OCI-LY7 (cell line): ENCODE measurements at regions not wholly inside any gene's neighbourhood (a gene's known extent, or its start where the extent isn't known, plus 50 kb on each side); places are given as distances from the start of the nearest gene placed in this dataset.
A peak's percentile ranks its signal among the peaks of the same experiment; 100 is the strongest.
"Not testable (repeated sequence)": the region's sequence is repeated elsewhere in the genome, so short reads cannot be mapped to it uniquely, and the experiment has no call there.

Experiments
- BruUV-seq: library from RNA; stranded (reverse); fragments of 400-500 nt; replicated peaks from 2 replicates; lab custom pipeline; 2021; lab: Mats Ljungman, UMichigan
- CTCF ChIA-PET: fragments of 300-600 bp; sonication (Branson Sonifier 250); formaldehyde crosslinking; loops from one replicate; lab custom pipeline; 2022; ENCODE audit warnings: antibody characterized with exemption; ENCODE audit not compliant: unreplicated experiment; lab: Charles Lee
- POLR2A ChIA-PET: fragments of 300-600 bp; sonication (Branson Sonifier 250); formaldehyde crosslinking; loops from one replicate; lab custom pipeline; 2022; ENCODE audit warnings: antibody characterized with exemption; lab: Charles Lee
- DNase-seq: peaks from one replicate; pipeline ENCODE4 v3.0.0-alpha.2; 2015; ENCODE audit warnings: low spot score
- H2AFZ ChIP-seq: fragments of 200-600 bp; sonication (generic), shearing (Covaris generic); 2 replicates; pipeline ENCODE4 v1.6.1; 2014; ENCODE audit warnings: mild to moderate bottlenecking, antibody characterized with exemption, low read length, moderate library complexity
- H3K27ac ChIP-seq: fragments of 200-600 bp; sonication (generic); 2 replicates; pipeline ENCODE4 v1.5.1; 2014; ENCODE audit warnings: mixed run types, low read depth, mild to moderate bottlenecking, moderate library complexity, low read length, inconsistent platforms; ENCODE audit not compliant: poor library complexity, severe bottlenecking
- H3K36me3 ChIP-seq: fragments of 200-600 bp; sonication (generic); 2 replicates; pipeline ENCODE4 v1.6.1; 2014; ENCODE audit warnings: mild to moderate bottlenecking, antibody characterized with exemption, low read length, moderate library complexity, mixed read lengths; ENCODE audit not compliant: insufficient read depth
- H3K4me1 ChIP-seq: fragments of 200-600 bp; sonication (generic); 2 replicates; pipeline ENCODE4 v1.5.1; 2014; ENCODE audit warnings: mild to moderate bottlenecking, low read length; ENCODE audit not compliant: insufficient read depth, poor library complexity, severe bottlenecking
- H3K4me2 ChIP-seq: fragments of 200-600 bp; sonication (generic); 2 replicates; pipeline ENCODE4 v1.6.1; 2014; ENCODE audit warnings: mild to moderate bottlenecking, low read length
- H3K4me3 ChIP-seq: fragments of 200-600 bp; sonication (generic); 2 replicates; pipeline ENCODE4 v1.5.1; 2014; ENCODE audit warnings: mild to moderate bottlenecking, low read depth, low read length; ENCODE audit not compliant: poor library complexity, severe bottlenecking
- H3K79me2 ChIP-seq: fragments of 200-600 bp; sonication (generic); 2 replicates; pipeline ENCODE4 v1.6.1; 2016; ENCODE audit warnings: low read depth, mild to moderate bottlenecking, low read length, moderate library complexity, mixed read lengths; ENCODE audit not compliant: insufficient read depth
- H3K9me2 ChIP-seq: fragments of 200-600 bp; sonication (generic); 2 replicates; pipeline ENCODE4 v1.6.1; 2016; ENCODE audit warnings: mild to moderate bottlenecking, low read length, mixed read lengths; ENCODE audit not compliant: insufficient read depth
- H3K9me3 ChIP-seq: fragments of 200-600 bp; sonication (generic); 2 replicates; pipeline ENCODE4 v1.6.1; 2014; ENCODE audit warnings: mild to moderate bottlenecking, mixed run types, low read length, mixed read lengths
- H4K20me1 ChIP-seq: fragments of 200-600 bp; sonication (generic); 2 replicates; pipeline ENCODE4 v1.6.1; 2014; ENCODE audit warnings: mild to moderate bottlenecking, antibody characterized with exemption, low read length, moderate library complexity, mixed read lengths; ENCODE audit not compliant: insufficient read depth
- EZH2phosphoT487 ChIP-seq: fragments of 200-600 bp; sonication (generic); IDR thresholded peaks from 2 replicates; pipeline ENCODE4 v1.6.1; 2018; ENCODE audit warnings: low read depth, borderline replicate concordance, mild to moderate bottlenecking, mixed run types, antibody characterized with exemption, low read length, moderate library complexity, mixed read lengths
- intact Hi-C: fragments of 100-400 bp; cut with micrococcal nuclease; formaldehyde crosslinking; loops from one replicate; pipeline ENCODE4 v1.10.0; 2022; ENCODE audit not compliant: unreplicated experiment
- TF ChIP-seq, protein P1 (sequence below): fragments of 200-600 bp; sonication (generic); conservative IDR thresholded peaks from 2 replicates; pipeline ENCODE4 v1.5.1; 2014; ENCODE audit warnings: mild to moderate bottlenecking, antibody characterized with exemption, low read length, moderate library complexity, mixed read lengths

DNA sequence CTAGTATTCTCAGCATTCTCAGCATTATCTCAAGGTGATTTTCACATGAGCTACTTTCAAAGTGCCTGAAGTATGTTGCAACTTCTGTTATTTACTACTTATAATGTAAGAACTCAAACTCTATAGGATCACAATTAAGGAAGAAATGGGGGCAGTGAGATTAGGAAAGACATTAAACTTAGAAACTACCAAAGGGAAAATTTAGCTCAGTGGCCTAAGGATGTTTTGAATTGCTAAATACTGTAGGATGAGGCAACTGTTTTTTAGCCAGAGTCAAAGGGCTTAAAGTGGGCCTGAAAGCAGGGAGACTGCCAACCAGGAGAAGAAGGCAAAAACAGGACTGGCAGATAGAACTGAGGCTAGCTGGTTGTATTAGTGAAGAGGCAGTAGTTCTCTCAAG, 55.5 kb upstream of the MBNL1 start:
- Histone ChIP-seq H3K4me3 (no peak overlapping the region), H2AFZ (0 out of 2 replicates have a peak overlapping the region, but pooled peaks have one; percentile 33), H3K36me3 (no peaks in the 10 kb centered on the region), H3K27ac (no peak overlapping the region), H3K79me2 (no peaks in the 10 kb centered on the region), H4K20me1 (no peaks in the 10 kb centered on the region), H3K9me3 (no peaks in the 10 kb centered on the region), H3K4me1 (no peaks in the 10 kb centered on the region), H3K9me2 (no peaks in the 10 kb centered on the region), H3K4me2 (no peak overlapping the region)
- intact Hi-C loops: no loop called here
- ChIA-PET POLR2A (interaction anchor here (0.5 to 3.6 kb wide), 7 partner anchors 9 to 174 kb away, joined by 3 to 24 read pairs (median 4); no protein-coding TSS in a partner anchor), CTCF (interaction anchor here (1.4 kb wide), 1 partner anchor 13 kb away, joined by 4 read pairs; no protein-coding TSS in a partner anchor)
- DNase-seq: no peak
- BruUV-seq: no TSS peak
- no peak for TF ChIP-seq EZH2phosphoT487
- TF ChIP-seq, protein P1, sequence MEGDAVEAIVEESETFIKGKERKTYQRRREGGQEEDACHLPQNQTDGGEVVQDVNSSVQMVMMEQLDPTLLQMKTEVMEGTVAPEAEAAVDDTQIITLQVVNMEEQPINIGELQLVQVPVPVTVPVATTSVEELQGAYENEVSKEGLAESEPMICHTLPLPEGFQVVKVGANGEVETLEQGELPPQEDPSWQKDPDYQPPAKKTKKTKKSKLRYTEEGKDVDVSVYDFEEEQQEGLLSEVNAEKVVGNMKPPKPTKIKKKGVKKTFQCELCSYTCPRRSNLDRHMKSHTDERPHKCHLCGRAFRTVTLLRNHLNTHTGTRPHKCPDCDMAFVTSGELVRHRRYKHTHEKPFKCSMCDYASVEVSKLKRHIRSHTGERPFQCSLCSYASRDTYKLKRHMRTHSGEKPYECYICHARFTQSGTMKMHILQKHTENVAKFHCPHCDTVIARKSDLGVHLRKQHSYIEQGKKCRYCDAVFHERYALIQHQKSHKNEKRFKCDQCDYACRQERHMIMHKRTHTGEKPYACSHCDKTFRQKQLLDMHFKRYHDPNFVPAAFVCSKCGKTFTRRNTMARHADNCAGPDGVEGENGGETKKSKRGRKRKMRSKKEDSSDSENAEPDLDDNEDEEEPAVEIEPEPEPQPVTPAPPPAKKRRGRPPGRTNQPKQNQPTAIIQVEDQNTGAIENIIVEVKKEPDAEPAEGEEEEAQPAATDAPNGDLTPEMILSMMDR: no peak

DNA sequence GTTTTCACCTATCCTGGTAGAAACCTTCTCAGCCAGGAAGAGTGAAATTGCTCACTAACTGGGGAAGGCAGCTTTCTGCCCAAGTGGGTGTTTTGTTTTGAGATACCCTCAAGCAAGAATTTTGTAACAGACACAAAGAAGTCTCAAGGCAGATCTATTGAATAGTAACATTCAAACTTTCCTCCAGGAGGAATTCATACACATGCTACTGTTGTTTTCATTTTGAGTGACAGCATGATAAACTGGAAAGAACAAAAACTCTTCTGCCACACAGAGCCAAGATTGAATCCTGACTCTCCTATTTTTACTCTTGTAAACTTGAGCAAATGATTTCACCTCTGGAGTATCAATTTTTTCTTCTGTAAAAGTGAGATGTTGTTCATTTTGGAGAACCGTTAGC, 54.8 kb upstream of the MBNL1 start:
- Histone ChIP-seq H3K27ac (no peak overlapping the region), H4K20me1 (no peaks in the 10 kb centered on the region), H2AFZ (no peak overlapping the region), H3K4me3 (no peak overlapping the region), H3K36me3 (no peaks in the 10 kb centered on the region), H3K9me2 (no peaks in the 10 kb centered on the region), H3K9me3 (no peaks in the 10 kb centered on the region), H3K79me2 (no peaks in the 10 kb centered on the region), H3K4me2 (no peak overlapping the region), H3K4me1 (no peaks in the 10 kb centered on the region)
- DNase-seq: no peak
- CTCF ChIA-PET: interaction anchor here (1.4 kb wide), 1 partner anchor 13 kb away, joined by 4 read pairs; no protein-coding TSS in a partner anchor
- TF ChIP-seq, protein P1: no peak
- no peak for TF ChIP-seq EZH2phosphoT487
- POLR2A ChIA-PET: interaction anchor here (0.6 to 3.6 kb wide), 5 partner anchors 11 to 297 kb away, joined by 3 to 24 read pairs (median 3); no protein-coding TSS in a partner anchor
- no TSS peak for BruUV-seq
- intact Hi-C loops: no loop called here

DNA sequence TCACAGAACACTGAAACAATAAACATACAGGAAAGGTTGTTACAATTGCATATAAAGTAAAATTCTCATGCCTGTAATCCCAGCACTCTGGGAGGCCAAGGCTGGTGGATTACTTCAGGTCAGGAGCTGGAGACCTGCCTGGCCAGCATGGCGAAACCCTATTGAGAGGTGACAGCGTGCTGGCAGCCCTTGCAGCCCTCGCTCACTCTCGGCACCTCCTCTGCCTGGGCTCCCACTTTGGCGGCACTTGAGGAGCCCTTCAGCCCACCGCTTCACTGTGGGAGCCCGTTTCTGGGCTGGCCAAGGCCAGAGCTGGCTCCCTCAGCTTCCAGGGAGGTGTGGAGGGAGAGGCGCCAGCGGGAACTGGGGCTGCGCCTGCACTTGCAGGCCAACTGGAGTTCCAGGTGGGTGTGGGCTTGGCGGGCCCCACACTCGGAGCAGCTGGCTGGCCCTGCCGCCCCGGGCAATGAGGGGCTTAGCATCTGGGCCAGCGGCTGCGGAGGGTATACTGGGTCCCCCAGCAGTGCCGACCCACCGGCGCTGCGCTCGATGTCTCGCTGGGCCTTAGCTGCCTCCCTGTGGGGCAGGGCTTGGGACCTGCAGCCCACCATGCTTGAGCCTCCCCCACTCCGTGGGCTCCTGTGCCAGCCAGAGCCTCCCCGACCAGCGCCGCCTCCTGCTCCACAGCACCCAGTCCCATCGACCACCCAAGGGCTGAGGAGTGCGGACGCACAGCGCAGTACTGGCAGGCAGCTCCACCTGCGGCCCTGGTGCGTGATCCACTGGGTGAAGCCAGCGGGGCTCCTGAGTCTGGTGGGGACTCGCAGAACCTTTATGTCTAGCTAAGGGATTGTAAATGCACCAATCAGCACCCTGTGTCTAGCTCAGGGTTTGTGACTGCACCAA, 51.5 kb upstream of the MBNL1 start:
- intact Hi-C loops, DNase-seq, H4K20me1 ChIP-seq, H2AFZ ChIP-seq, H3K36me3 ChIP-seq, CTCF ChIA-PET, H3K4me1 ChIP-seq, H3K4me3 ChIP-seq, H3K27ac ChIP-seq, H3K4me2 ChIP-seq, BruUV-seq, H3K9me3 ChIP-seq, H3K9me2 ChIP-seq, H3K79me2 ChIP-seq: not testable (repeated sequence)
- POLR2A ChIA-PET: interaction anchor here (0.7 to 3.5 kb wide), 5 partner anchors 10 to 78 kb away, joined by 3 to 28 read pairs (median 5); no protein-coding TSS in a partner anchor
